GM23338 (cell line): ENCODE measurements at regions not wholly inside any gene's neighbourhood (a gene's known extent, or its start where the extent isn't known, plus 50 kb on each side); places are given as distances from the start of the nearest gene placed in this dataset.

Source experiments
- ATAC-seq: fragments of 200-7000 bp; cut with Tn5 transposase; 3 replicates; pipeline ENCODE4 v1.9.1; 2020
- DNase-seq: peaks from one replicate; pipeline ENCODE4 v3.0.0-alpha.2; 2015; ENCODE audit warnings: low spot score
- H2AFZ ChIP-seq: fragments of 200-600 bp; sonication (generic); 2 replicates; pipeline ENCODE4 v1.8.0; 2016; ENCODE audit warnings: antibody characterized with exemption, mild to moderate bottlenecking, moderate library complexity
- H3F3A ChIP-seq: fragments of 200-600 bp; sonication (generic); replicated peaks from 2 replicates; pipeline ENCODE4 v1.8.0; 2017; ENCODE audit warnings: antibody characterized with exemption, mixed run types, low read depth
- H3K27ac ChIP-seq: fragments of 200-600 bp; sonication (generic); 2 replicates; pipeline ENCODE4 v1.6.1; 2016; ENCODE audit warnings: low read depth
- H3K27me3 ChIP-seq: fragments of 200-600 bp; sonication (generic); 2 replicates; pipeline ENCODE4 v1.8.0; 2016; ENCODE audit warnings: mild to moderate bottlenecking, mixed run types, moderate library complexity; ENCODE audit not compliant: insufficient read depth
- H3K36me3 ChIP-seq: fragments of 200-600 bp; sonication (generic); 2 replicates; pipeline ENCODE4 v1.8.0; 2016; ENCODE audit warnings: mild to moderate bottlenecking; ENCODE audit not compliant: insufficient read depth
- H3K4me1 ChIP-seq: fragments of 200-600 bp; sonication (generic); 2 replicates; pipeline ENCODE4 v1.8.0; 2016; ENCODE audit warnings: mild to moderate bottlenecking, moderate library complexity; ENCODE audit not compliant: insufficient read depth
- H3K4me2 ChIP-seq: fragments of 200-600 bp; sonication (generic); 2 replicates; pipeline ENCODE4 v1.7.1; 2017; ENCODE audit warnings: mixed run types
- H3K4me3 ChIP-seq: fragments of 200-600 bp; sonication (generic); 2 replicates; pipeline ENCODE4 v1.6.1; 2016; ENCODE audit warnings: mixed run types
- H3K79me2 ChIP-seq: fragments of 200-600 bp; sonication (generic); replicated peaks from 2 replicates; pipeline ENCODE4 v1.8.0; 2017; ENCODE audit warnings: mild to moderate bottlenecking; ENCODE audit not compliant: insufficient read depth
- H3K9me2 ChIP-seq: fragments of 200-600 bp; sonication (generic); 2 replicates; pipeline ENCODE4 v1.8.0; 2017; ENCODE audit not compliant: insufficient read depth
- H4K20me1 ChIP-seq: fragments of 200-600 bp; sonication (generic); replicated peaks from 2 replicates; pipeline ENCODE4 v1.8.0; 2017; ENCODE audit warnings: mild to moderate bottlenecking; ENCODE audit not compliant: insufficient read depth
- H3K27ac Mint-ChIP-seq: 2 replicates; pipeline ENCODE4 v1.8.0; 2020; ENCODE audit warnings: inconsistent platforms, mild to moderate bottlenecking, moderate library complexity, mixed read lengths
- H3K27me3 Mint-ChIP-seq: 3 replicates; pipeline ENCODE4 v1.8.0; 2022; ENCODE audit warnings: low read depth, mild to moderate bottlenecking, moderate library complexity, mixed read lengths, inconsistent platforms; ENCODE audit not compliant: insufficient read depth, poor library complexity
- H3K36me3 Mint-ChIP-seq: 3 replicates; pipeline ENCODE4 v1.8.0; 2021; ENCODE audit warnings: low read depth, mild to moderate bottlenecking, inconsistent platforms, moderate library complexity, mixed read lengths
- H3K4me1 Mint-ChIP-seq: 3 replicates; pipeline ENCODE4 v1.8.0; 2020; ENCODE audit warnings: mild to moderate bottlenecking, inconsistent platforms, mixed read lengths
- H3K4me3 Mint-ChIP-seq: 3 replicates; pipeline ENCODE4 v1.8.0; 2021; ENCODE audit warnings: moderate library complexity, mild to moderate bottlenecking, inconsistent platforms, mixed read lengths
- H3K9me3 Mint-ChIP-seq: 3 replicates; pipeline ENCODE4 v1.8.0; 2020; ENCODE audit warnings: moderate library complexity, mild to moderate bottlenecking, inconsistent platforms, mixed read lengths
- CREB1 ChIP-seq: fragments of 250-450 bp; sonication (Bioruptor Pico); IDR thresholded peaks from 2 replicates; pipeline ENCODE4 v1.5.0; 2020; ENCODE audit warnings: low read depth, mild to moderate bottlenecking, moderate library complexity
- EZH2 ChIP-seq: fragments of 200-600 bp; sonication (generic); IDR thresholded peaks from one replicate; pipeline ENCODE4 v1.8.0; 2017; ENCODE audit warnings: antibody characterized with exemption, mild to moderate bottlenecking, low read depth; ENCODE audit not compliant: unreplicated experiment
- EZH2phosphoT487 ChIP-seq: fragments of 200-600 bp; sonication (generic); IDR thresholded peaks from one replicate; pipeline ENCODE4 v1.8.1; 2018; ENCODE audit warnings: antibody characterized with exemption; ENCODE audit not compliant: unreplicated experiment
- JUNB ChIP-seq: IDR thresholded peaks from one replicate; pipeline ENCODE4 v1.6.1; 2016; ENCODE audit warnings: antibody characterized with exemption; ENCODE audit not compliant: unreplicated experiment
- NANOG ChIP-seq: IDR thresholded peaks from 2 replicates; pipeline ENCODE4 v1.6.1; 2016; ENCODE audit warnings: antibody characterized with exemption, borderline replicate concordance
- POLR2AphosphoS5 ChIP-seq: IDR thresholded peaks from 2 replicates; pipeline ENCODE4 v1.6.1; 2016; ENCODE audit warnings: antibody characterized with exemption, low read depth
- STAT1 ChIP-seq: IDR thresholded peaks from one replicate; pipeline ENCODE4 v1.6.1; 2016; ENCODE audit warnings: antibody characterized with exemption; ENCODE audit not compliant: unreplicated experiment
- ZNF114 ChIP-seq: fragments of 250-450 bp; sonication (Bioruptor Pico); IDR thresholded peaks from 2 replicates; pipeline ENCODE4 v1.5.0; 2020; ENCODE audit warnings: mild to moderate bottlenecking, moderate library complexity
- ZNF331 ChIP-seq: fragments of 250-450 bp; sonication (Bioruptor Pico); IDR thresholded peaks from 2 replicates; pipeline ENCODE4 v1.5.0; 2020; ENCODE audit warnings: low read depth, mild to moderate bottlenecking, moderate library complexity
- TF ChIP-seq, protein P1 (sequence below), 2 experiments: fragments of 200-600 bp in 1 of 2; sonication (generic) in 1 of 2; conservative IDR thresholded peaks; 2 replicates each; pipeline versions ENCODE4 v1.5.1 to v1.6.1; 2016 to 2017; ENCODE audit warnings: antibody characterized with exemption in 2 of 2, low read depth in 2 of 2, mild to moderate bottlenecking in 2 of 2, moderate library complexity in 1 of 2
- TF ChIP-seq, protein P2 (sequence below): IDR thresholded peaks from 2 replicates; pipeline ENCODE4 v1.6.1; 2016; ENCODE audit warnings: antibody characterized with exemption
- TF ChIP-seq, protein P3 (sequence below): IDR thresholded peaks from one replicate; pipeline ENCODE4 v1.6.1; 2018; ENCODE audit warnings: antibody characterized with exemption; ENCODE audit not compliant: unreplicated experiment

DNA sequence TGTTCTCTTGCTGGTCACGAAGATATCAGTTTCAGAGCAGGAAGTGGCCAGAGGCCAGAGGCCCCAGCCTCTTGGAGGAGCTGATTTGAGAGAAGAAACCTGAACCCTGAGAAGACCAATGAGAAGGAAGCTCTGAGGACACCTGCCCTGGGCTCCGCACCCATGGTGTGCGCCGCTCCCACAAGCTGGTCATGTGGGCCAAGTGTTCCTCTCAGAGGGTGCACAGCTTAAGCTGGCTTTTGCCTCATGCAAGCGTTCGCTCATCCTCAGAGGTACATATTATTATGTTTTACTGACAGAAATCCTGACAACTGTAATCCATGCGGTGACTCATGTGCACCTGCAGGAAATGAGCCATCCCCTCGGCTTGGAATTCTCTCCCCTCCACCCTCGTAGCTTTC, 316.1 kb upstream of the MYT1L start (continued):
- TF ChIP-seq CREB1 (CRISPR knock-in tag) (no peak), STAT1 (no peak), NANOG (no peak), ZNF331 (CRISPR knock-in tag) (no peak), EZH2 (no peak)
- TF ChIP-seq, protein P1, sequence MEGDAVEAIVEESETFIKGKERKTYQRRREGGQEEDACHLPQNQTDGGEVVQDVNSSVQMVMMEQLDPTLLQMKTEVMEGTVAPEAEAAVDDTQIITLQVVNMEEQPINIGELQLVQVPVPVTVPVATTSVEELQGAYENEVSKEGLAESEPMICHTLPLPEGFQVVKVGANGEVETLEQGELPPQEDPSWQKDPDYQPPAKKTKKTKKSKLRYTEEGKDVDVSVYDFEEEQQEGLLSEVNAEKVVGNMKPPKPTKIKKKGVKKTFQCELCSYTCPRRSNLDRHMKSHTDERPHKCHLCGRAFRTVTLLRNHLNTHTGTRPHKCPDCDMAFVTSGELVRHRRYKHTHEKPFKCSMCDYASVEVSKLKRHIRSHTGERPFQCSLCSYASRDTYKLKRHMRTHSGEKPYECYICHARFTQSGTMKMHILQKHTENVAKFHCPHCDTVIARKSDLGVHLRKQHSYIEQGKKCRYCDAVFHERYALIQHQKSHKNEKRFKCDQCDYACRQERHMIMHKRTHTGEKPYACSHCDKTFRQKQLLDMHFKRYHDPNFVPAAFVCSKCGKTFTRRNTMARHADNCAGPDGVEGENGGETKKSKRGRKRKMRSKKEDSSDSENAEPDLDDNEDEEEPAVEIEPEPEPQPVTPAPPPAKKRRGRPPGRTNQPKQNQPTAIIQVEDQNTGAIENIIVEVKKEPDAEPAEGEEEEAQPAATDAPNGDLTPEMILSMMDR (conservative IDR thresholded peaks at IDR 0.05; ENCODE audit: low read depth in 2 of 2): no peak
- TF ChIP-seq, protein P2, sequence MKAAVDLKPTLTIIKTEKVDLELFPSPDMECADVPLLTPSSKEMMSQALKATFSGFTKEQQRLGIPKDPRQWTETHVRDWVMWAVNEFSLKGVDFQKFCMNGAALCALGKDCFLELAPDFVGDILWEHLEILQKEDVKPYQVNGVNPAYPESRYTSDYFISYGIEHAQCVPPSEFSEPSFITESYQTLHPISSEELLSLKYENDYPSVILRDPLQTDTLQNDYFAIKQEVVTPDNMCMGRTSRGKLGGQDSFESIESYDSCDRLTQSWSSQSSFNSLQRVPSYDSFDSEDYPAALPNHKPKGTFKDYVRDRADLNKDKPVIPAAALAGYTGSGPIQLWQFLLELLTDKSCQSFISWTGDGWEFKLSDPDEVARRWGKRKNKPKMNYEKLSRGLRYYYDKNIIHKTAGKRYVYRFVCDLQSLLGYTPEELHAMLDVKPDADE: no peak

DNA sequence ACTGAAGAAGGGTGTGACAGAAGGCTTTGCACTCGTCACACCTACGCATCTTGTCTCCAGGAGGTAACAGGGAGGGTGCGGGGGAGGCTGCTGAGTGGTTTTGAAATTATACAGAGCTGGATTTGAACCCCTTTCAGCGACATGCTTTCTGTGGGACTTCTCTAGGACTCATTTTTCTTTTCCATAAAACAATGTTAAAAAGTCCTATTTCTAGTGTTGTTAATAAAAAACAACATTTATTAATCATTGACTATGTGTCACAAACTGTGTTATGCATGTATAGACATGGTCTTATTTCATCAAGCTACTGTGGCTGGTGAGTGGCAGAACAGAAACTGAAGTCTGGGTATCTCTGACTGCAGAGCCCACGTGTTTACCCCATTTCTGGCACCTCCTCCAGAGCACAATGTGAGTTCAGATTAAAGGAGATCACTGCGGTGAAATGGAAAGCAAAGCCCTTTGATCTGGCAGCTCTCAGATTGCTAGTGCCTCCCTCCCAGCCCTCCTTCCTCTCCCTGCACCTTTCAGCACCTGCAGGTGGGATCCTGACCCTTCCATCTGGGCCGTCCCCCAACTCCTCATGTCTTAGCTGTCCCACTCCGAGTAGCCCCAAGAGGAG, 315.5 kb upstream of the MYT1L start:
- Histone ChIP-seq H3K4me2 (no peak overlapping the region), H3K36me3 (no peaks in the 10 kb centered on the region), H3K79me2 (no peaks in the 10 kb centered on the region), H3F3A (no peaks in the 10 kb centered on the region), H3K9me2 (no peaks in the 10 kb centered on the region), H3K4me1 (no peaks in the 10 kb centered on the region), H2AFZ (no peak overlapping the region), H4K20me1 (no peaks in the 10 kb centered on the region), H3K4me3 (no peak overlapping the region), H3K27me3 (no peaks in the 10 kb centered on the region), H3K27ac (no peak overlapping the region)
- Mint-ChIP-seq H3K27me3 (peaks cover 7% of the 10 kb centered on the region), H3K4me3 (no peak overlapping the region), H3K4me1 (no peaks in the 10 kb centered on the region; the same call in 1 of the 3 replicates), H3K9me3 (peaks cover 8% of the 10 kb centered on the region), H3K27ac (no peak overlapping the region), H3K36me3 (peaks cover 4% of the 10 kb centered on the region; the same call in 2 of the 3 replicates)
- no peak for DNase-seq
- no peak for ATAC-seq
- TF ChIP-seq POLR2AphosphoS5 (no peak), JUNB (no peak), EZH2phosphoT487 (no peak), ZNF114 (CRISPR knock-in tag) (no peak), EZH2 (no peak)
- TF ChIP-seq, protein P3, sequence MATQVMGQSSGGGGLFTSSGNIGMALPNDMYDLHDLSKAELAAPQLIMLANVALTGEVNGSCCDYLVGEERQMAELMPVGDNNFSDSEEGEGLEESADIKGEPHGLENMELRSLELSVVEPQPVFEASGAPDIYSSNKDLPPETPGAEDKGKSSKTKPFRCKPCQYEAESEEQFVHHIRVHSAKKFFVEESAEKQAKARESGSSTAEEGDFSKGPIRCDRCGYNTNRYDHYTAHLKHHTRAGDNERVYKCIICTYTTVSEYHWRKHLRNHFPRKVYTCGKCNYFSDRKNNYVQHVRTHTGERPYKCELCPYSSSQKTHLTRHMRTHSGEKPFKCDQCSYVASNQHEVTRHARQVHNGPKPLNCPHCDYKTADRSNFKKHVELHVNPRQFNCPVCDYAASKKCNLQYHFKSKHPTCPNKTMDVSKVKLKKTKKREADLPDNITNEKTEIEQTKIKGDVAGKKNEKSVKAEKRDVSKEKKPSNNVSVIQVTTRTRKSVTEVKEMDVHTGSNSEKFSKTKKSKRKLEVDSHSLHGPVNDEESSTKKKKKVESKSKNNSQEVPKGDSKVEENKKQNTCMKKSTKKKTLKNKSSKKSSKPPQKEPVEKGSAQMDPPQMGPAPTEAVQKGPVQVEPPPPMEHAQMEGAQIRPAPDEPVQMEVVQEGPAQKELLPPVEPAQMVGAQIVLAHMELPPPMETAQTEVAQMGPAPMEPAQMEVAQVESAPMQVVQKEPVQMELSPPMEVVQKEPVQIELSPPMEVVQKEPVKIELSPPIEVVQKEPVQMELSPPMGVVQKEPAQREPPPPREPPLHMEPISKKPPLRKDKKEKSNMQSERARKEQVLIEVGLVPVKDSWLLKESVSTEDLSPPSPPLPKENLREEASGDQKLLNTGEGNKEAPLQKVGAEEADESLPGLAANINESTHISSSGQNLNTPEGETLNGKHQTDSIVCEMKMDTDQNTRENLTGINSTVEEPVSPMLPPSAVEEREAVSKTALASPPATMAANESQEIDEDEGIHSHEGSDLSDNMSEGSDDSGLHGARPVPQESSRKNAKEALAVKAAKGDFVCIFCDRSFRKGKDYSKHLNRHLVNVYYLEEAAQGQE: no peak
- TF ChIP-seq, protein P1 (conservative IDR thresholded peaks at IDR 0.05; ENCODE audit: low read depth in 2 of 2): no peak
